Pancreas (tissue), 10 donors: ENCODE measurements at regions not wholly inside any gene's neighbourhood (a gene's known extent, or its start where the extent isn't known, plus 50 kb on each side); places are given as distances from the start of the nearest gene placed in this dataset.

ENCODE experiments used
- ATAC-seq, 4 donors: fragments of 200-7000 bp; cut with Tn5 transposase; one replicate each; pipeline versions ENCODE4 v1.8.0 to v1.9.1; 2020; ENCODE audit warnings: mild to moderate bottlenecking in 4 of 4, moderate library complexity in 4 of 4
- DNase-seq, 6 donors: peaks; one replicate each; pipeline ENCODE4 v3.0.0-alpha.2; 2020
- FAIRE-seq: peaks from 2 replicates; lab custom pipeline; 2012; peaks lifted over from hg19 to GRCh38; lab: Jason Lieb, UNC
- H3K27ac ChIP-seq, 4 donors: fragments of 200-600 bp; sonication (generic); 1 replicate in 3 of 4; 2 replicates in 1 of 4; pipeline versions ENCODE4 v1.5.0 to v1.8.0; 2020
- H3K27me3 ChIP-seq, 4 donors: fragments of 200-600 bp; one replicate each; pipeline ENCODE4 v1.8.0; 2021
- H3K36me3 ChIP-seq, 3 donors: fragments of 200-600 bp; sonication (generic) in 1 of 3; one replicate each; pipeline versions ENCODE4 v1.5.0 to v1.8.0; 2020 to 2021
- H3K4me1 ChIP-seq, 3 donors: fragments of 200-600 bp; one replicate each; pipeline ENCODE4 v1.8.0; 2021
- H3K4me3 ChIP-seq, 4 donors: fragments of 200-600 bp; sonication (generic) in 2 of 4; one replicate each; pipeline versions ENCODE4 v1.5.0 to v1.8.0; 2020 to 2021
- H3K9me3 ChIP-seq, 4 donors: fragments of 200-600 bp; one replicate each; pipeline ENCODE4 v1.8.0; 2021
- CTCF ChIP-seq, 4 donors: fragments of 200-600 bp; sonication (generic) in 3 of 4; IDR thresholded peaks; one replicate each; pipeline versions ENCODE4 v1.5.0 to v1.8.0; 2021; ENCODE audit warnings: antibody characterized with exemption in 4 of 4
- WGBS, 2 donors: extraction: QIAGEN DNeasy Blood & Tissue Kit; methylation state at CpG; one replicate each; pipeline ENCODE4 v1.1.7; 2013; 5-methylcytosine and 5-hydroxymethylcytosine counted together
- intact Hi-C, 3 donors: fragments of 100-400 bp; cut with DNase I; formaldehyde crosslinking; loops; one replicate each; pipeline versions ENCODE4 v1.11.1 to v1.14.2; 2022
- donor health status: healthy with polysubstance abuse.
- donor health status: DM: no; HTN: no; CAD: no; lungs with moderate emphysema.
- donor health status: DM: no; HTN: no; CAD: no.
- donor health status: control.
- donor health status: control.
- donor health status: Bipolar disorder and iron deficiency.
- donor health status: DM: yes; HTN: yes; CAD: no.
- donor health status: DM: no; HTN: no; CAD: no.
- donor health status: DM: no; HTN: no; CAD: no.
- donor health status: DM: yes; HTN: yes; CAD: no.

GRCh38 chr13:31937436-31937835, 94.1 kb upstream of the FRY start:
- TF ChIP-seq CTCF (IDR thresholded peaks at IDR 0.05): no peak

DNA sequence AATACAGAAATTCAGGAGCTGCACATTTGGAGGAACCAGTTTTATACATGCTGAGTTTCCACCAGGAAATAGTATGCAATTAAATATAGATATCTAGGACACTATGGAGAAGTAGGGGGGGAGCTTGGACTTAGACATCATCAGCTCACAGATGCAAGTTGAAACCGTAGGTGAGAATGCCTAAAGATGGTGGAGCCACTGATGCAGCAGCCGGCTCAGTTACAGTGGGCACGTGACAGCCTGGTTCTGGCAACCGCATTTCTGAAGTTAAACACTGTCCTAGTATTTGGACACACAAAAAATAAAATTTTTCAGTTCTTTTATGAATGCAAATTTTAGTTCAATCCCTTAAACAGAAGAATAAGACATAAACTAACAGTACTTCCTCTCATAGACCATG, 91.5 kb upstream of the FRY start:
- DNase-seq (no peak), FAIRE-seq (no peak), ATAC-seq (no peak)
- no peak overlapping the region for H3K4me3 ChIP-seq
- H3K27me3 ChIP-seq: no peaks in the 10 kb centered on the region
- intact Hi-C loops: no loop called here
- H3K36me3 ChIP-seq: no peaks in the 10 kb centered on the region
- H3K27ac ChIP-seq: no peak overlapping the region
- H3K9me3 ChIP-seq: no peaks in the 10 kb centered on the region
- H3K4me1 ChIP-seq: peaks cover 3 to 8% (median 6%) of the 10 kb centered on the region in 3 donors
- 93 to 96% methylated on average over 4 of the region's 4 CpGs for WGBS, 2 donors
- no peak for TF ChIP-seq CTCF (IDR thresholded peaks at IDR 0.05)

More at GRCh38 chr13:31937436-31937835, 94.1 kb upstream of the FRY start:
- Histone ChIP-seq H3K9me3 (no peaks in the 10 kb centered on the region), H3K36me3 (no peaks in the 10 kb centered on the region), H3K27ac (no peak overlapping the region), H3K4me3 (no peak overlapping the region), H3K27me3 (no peaks in the 10 kb centered on the region), H3K4me1 (no peaks in the 10 kb centered on the region)
- intact Hi-C loops: no loop called here
- no peak for FAIRE-seq
- no peak for DNase-seq
- WGBS, 2 donors: 81 to 88% methylated on average over 4 of the region's 4 CpGs
- ATAC-seq: no peak

GRCh38 chr13:31943591-31943990, 88.0 kb upstream of the FRY start:
- peaks cover 6 to 15% (median 15%) of the 10 kb centered on the region in 3 donors for H3K4me1 ChIP-seq
- H3K36me3 ChIP-seq: no peaks in the 10 kb centered on the region
- no peaks in the 10 kb centered on the region for H3K27me3 ChIP-seq
- no peak for DNase-seq
- no peak for ATAC-seq
- no peaks in the 10 kb centered on the region for H3K9me3 ChIP-seq
- H3K27ac ChIP-seq: no peak overlapping the region
- intact Hi-C loops: no loop called here
- TF ChIP-seq CTCF (IDR thresholded peaks at IDR 0.05): no peak
- H3K4me3 ChIP-seq: no peak overlapping the region
- no peak for FAIRE-seq
- WGBS, 2 donors: 59 to 66% methylated on average over 3 of the region's 3 CpGs

- TF ChIP-seq CTCF (IDR thresholded peaks at IDR 0.05): no peak
- Histone ChIP-seq H3K9me3 (no peaks in the 10 kb centered on the region), H3K27ac (peak overlapping the region; percentile 25 to 79 (median 54)), H3K4me3 (no peak overlapping the region), H3K36me3 (no peaks in the 10 kb centered on the region), H3K4me1 (peaks cover 12 to 21% (median 15%) of the 10 kb centered on the region in 3 donors), H3K27me3 (no peaks in the 10 kb centered on the region)
- ATAC-seq: no peak
- WGBS, 2 donors: 54 to 56% methylated on average over 3 of the region's 3 CpGs
- intact Hi-C loops: no loop called here
- no peak for FAIRE-seq
- DNase-seq: no peak
Measured at GRCh38 chr13:31944262-31945160, 87.1 kb upstream of the FRY start.
